Left ventricle myocardium superior (tissue), 1 donor: ENCODE measurements at regions not wholly inside any gene's neighbourhood (a gene's known extent, or its start where the extent isn't known, plus 50 kb on each side); places are given as distances from the start of the nearest gene placed in this dataset.

Experiments
- ATAC-seq: fragments of 200-7000 bp; cut with Tn5 transposase; one replicate; pipeline ENCODE4 v1.9.1; 2020; ENCODE audit warnings: mild to moderate bottlenecking, moderate library complexity
- DNase-seq: peaks from one replicate; pipeline ENCODE4 v3.0.0-alpha.2; 2020
- intact Hi-C: fragments of 100-400 bp; cut with micrococcal nuclease; formaldehyde crosslinking; loops from one replicate; pipeline ENCODE4 v1.11.0; 2022
- donor health status: DM: no; HTN: yes; CAD: no; lungs with severe emphysema.

- DNase-seq = peak; percentile 52
- ATAC-seq = peak; percentile 94
- intact Hi-C loops = no loop called here
Observed at GRCh38 chr4:14841801-14842768, 160.2 kb upstream of the CPEB2 start.

- intact Hi-C loops = no loop called here
- DNase-seq (no peak), ATAC-seq (no peak)
Observed at GRCh38 chr4:14842964-14843630, 159.2 kb upstream of the CPEB2 start.

GRCh38 chr4:14844061-14844460 is 158.2 kb upstream of the CPEB2 start:
- no peak for ATAC-seq
- intact Hi-C loops = no loop called here
- DNase-seq = no peak

- ATAC-seq = no peak
- intact Hi-C loops = no loop called here
- no peak for DNase-seq
Observed at GRCh38 chr4:14848229-14848628, 154.1 kb upstream of the CPEB2 start.

GRCh38 chr4:14850455-14851097 is 151.7 kb upstream of the CPEB2 start:
- DNase-seq (no peak), ATAC-seq (no peak)
- intact Hi-C loops = no loop called here

GRCh38 chr4:14853176-14853943 is 148.9 kb upstream of the CPEB2 start:
- intact Hi-C loops = no loop called here

GRCh38 chr4:14855719-14856061 is 146.6 kb upstream of the CPEB2 start:
- intact Hi-C loops = no loop called here

More at GRCh38 chr4:14853176-14853943, 148.9 kb upstream of the CPEB2 start:
- DNase-seq = no peak
- no peak for ATAC-seq

GRCh38 chr4:14856062-14856933 is 146.0 kb upstream of the CPEB2 start:
- intact Hi-C loops = no loop called here
- ATAC-seq (peak; percentile 72), DNase-seq (no peak)

More at GRCh38 chr4:14855719-14856061, 146.6 kb upstream of the CPEB2 start:
- ATAC-seq (no peak), DNase-seq (no peak)

GRCh38 chr4:14856934-14857235 is 145.4 kb upstream of the CPEB2 start:
- no peak for DNase-seq
- intact Hi-C loops = no loop called here
- no peak for ATAC-seq

GRCh38 chr4:14857475-14857874 is 144.8 kb upstream of the CPEB2 start:
- intact Hi-C loops = no loop called here
- ATAC-seq = no peak
- DNase-seq = no peak

GRCh38 chr4:14857981-14858380 is 144.3 kb upstream of the CPEB2 start:
- ATAC-seq = no peak
- intact Hi-C loops = no loop called here
- no peak for DNase-seq

GRCh38 chr4:14862891-14863290 is 139.4 kb upstream of the CPEB2 start:
- ATAC-seq (peak; percentile 60), DNase-seq (peak; percentile 42)
- intact Hi-C loops = no loop called here

GRCh38 chr4:14863418-14864364 is 138.6 kb upstream of the CPEB2 start:
- ATAC-seq (no peak), DNase-seq (no peak)
- intact Hi-C loops = no loop called here

GRCh38 chr4:14864365-14865030 is 137.8 kb upstream of the CPEB2 start:
- peak; percentile 66 for ATAC-seq
- no peak for DNase-seq
- intact Hi-C loops = no loop called here

GRCh38 chr4:14865031-14865366 is 137.3 kb upstream of the CPEB2 start:
- no peak for DNase-seq
- no peak for ATAC-seq
- intact Hi-C loops = no loop called here

GRCh38 chr4:14865804-14866203 is 136.5 kb upstream of the CPEB2 start:
- intact Hi-C loops = no loop called here
- ATAC-seq = no peak

GRCh38 chr4:14867847-14868246 is 134.4 kb upstream of the CPEB2 start:
- ATAC-seq = peak; percentile 68

More at GRCh38 chr4:14865804-14866203, 136.5 kb upstream of the CPEB2 start:
- DNase-seq = no peak

More at GRCh38 chr4:14867847-14868246, 134.4 kb upstream of the CPEB2 start:
- DNase-seq = no peak
- intact Hi-C loops = no loop called here
